ENCODE measurements at regions not wholly inside any gene's neighbourhood (a gene's known extent, or its start where the extent isn't known, plus 50 kb on each side); places are given as distances from the start of the nearest gene placed in this dataset.

GRCh38 chr2:236946871-236947270, 138.8 kb upstream of the COPS8 start:
- intact Hi-C loops (cut with micrococcal nuclease), result no loop called here

- intact Hi-C loops (cut with micrococcal nuclease), result no loop called here
Measured at GRCh38 chr2:236947294-236947693, 138.4 kb upstream of the COPS8 start.

GRCh38 chr2:236947896-236948295, 137.8 kb upstream of the COPS8 start:
- intact Hi-C loops (cut with micrococcal nuclease), result no loop called here

GRCh38 chr2:236949089-236949905, 136.4 kb upstream of the COPS8 start:
- intact Hi-C loops (cut with micrococcal nuclease), result no loop called here

DNA sequence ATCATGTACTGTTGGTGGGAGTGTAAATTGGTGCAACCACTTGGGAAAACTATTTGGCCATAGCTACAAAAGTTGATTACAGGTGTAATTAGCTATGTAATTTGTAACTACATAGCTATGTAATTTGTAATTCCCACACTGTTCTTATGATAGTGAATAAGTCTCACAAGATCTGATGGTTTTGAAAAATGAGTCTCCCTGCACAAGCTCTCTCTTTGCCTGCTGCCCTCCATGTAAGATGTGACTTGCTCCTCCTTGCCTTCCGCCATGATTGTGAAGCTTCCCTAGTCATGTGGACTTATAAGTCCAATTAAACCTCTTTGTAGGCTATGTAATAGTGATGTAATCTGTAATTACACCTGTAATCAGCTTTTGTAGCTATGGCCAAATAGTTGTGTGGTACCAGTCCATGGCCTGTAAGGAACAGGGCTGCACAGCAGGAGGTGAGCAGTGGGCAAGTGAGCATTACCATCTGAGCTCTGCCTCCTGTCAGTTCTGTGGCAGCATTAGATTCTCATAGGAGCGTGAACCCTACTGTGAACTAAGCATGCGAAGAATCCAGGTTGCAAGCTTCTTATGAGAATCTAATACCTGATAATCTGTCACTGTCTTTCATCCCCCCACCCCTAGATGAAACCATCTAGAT, 133.7 kb upstream of the COPS8 start:
- intact Hi-C loops (cut with micrococcal nuclease), result no loop called here

DNA sequence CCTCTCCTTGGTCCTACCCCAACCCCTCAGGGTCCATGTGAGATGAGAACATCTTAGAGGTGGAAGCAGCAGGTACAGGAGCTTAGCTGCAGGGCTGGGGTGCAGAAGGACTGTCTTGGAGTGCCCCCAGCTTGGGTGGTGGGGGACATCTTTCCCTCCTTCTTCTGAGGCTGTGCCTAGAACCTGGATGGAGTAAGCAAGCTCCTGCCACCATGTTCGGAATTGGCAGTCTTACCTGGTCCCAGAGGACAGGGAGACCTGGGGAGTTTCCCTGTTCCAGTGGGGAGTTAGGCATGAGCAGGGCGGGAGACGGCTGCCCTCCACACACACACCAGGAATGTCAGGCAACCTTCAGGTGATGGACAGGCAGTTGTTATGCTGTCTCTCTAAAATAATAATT, 131.0 kb upstream of the COPS8 start:
- intact Hi-C loops (cut with micrococcal nuclease), result no loop called here

GRCh38 chr2:236955521-236956030, 130.1 kb upstream of the COPS8 start:
- intact Hi-C loops (cut with micrococcal nuclease), result no loop called here

DNA sequence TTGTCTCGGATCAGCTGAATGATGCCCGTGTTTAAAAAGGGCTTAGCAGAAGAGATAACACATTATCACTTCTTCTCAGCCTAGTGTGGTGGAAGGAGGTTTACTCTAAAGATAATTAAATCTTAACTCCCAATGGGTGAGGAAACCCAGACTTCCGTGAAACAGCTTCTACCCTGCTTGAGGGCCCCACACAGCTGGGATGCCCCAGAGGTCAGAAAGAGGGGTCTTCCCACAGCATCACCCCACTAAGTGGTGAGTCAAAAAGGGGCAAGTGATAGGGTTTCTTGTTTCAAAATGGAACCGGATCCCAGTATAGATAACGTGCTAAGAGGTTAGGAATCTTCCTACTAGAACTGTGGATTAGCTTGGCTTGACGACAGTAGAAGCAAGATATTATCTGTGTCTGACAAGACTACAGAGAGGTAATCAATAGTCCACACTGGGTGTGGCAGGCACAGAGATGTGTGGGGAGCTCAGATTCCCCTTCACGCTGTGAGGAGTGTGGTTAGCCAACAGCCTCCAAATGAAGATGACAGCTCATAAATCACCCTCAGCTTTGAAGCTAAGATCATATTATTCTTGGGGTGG, 129.6 kb upstream of the COPS8 start:
- intact Hi-C loops (cut with micrococcal nuclease), result no loop called here

DNA sequence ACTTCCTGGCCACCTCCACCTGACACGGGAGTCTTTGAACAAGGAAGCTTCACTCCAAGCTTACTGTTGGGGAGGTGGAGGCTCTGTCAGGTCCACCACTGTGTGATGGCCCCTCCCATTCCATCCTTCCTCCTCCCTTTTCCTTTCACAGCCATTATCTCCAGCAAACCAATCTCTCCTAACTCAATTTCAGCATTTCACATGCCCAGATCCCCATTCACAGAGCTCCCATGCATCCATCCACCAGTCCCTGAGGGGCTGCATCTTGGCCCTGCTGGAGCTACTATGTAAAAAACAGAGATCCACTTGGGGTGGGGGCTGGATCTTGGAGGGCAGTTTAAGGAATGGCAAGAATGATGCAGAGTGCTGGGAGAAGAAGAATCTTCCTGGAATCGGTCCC, 129.0 kb upstream of the COPS8 start:
- intact Hi-C loops (cut with micrococcal nuclease), result no loop called here

DNA sequence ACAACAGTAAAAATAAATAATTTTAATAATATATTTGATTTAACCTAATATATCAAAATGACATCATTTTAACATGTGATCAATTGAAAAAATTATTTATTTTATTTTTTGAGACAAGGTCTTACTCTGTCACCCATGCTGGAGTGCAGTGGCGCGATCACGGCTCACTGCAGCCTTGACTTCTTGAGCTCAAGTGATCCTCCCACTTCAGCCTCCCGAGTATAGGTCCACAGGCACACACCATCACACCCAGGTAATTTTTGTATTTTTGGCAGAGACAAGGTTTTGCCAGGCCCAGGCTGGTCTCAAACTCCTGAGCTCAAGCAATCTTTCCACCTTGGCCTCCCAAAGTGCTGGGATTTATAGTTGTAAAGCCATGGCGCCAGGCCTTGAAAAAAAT, 126.7 kb upstream of the COPS8 start:
- intact Hi-C loops (cut with micrococcal nuclease), result no loop called here

DNA sequence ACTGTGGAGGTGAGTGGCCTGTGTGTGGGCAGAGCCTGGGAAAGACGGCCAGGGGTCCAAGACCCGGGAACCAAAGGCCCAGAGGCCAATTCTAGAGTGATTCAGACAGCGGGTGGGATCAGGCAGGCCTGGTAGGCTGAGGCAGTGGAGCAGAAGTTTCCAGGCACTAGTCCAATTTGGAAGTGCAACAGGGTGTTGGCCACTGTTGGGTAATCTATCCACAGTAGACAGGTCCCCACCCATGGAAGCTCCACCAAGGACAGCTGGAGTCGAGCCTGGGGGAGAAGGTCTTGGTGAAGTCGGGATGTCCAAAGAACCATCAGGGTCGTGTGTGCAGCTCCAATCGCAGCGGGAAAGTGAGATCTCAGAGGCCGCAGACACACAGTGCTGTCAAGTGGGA, 125.8 kb upstream of the COPS8 start:
- intact Hi-C loops (cut with micrococcal nuclease), result no loop called here

GRCh38 chr2:236960531-236960930, 125.2 kb upstream of the COPS8 start:
- intact Hi-C loops (cut with micrococcal nuclease), result no loop called here

GRCh38 chr2:236962816-236963215, 122.9 kb upstream of the COPS8 start:
- intact Hi-C loops (cut with micrococcal nuclease), result no loop called here

GRCh38 chr2:236963631-236964182, 122.0 kb upstream of the COPS8 start:
- intact Hi-C loops (cut with micrococcal nuclease), result no loop called here

DNA sequence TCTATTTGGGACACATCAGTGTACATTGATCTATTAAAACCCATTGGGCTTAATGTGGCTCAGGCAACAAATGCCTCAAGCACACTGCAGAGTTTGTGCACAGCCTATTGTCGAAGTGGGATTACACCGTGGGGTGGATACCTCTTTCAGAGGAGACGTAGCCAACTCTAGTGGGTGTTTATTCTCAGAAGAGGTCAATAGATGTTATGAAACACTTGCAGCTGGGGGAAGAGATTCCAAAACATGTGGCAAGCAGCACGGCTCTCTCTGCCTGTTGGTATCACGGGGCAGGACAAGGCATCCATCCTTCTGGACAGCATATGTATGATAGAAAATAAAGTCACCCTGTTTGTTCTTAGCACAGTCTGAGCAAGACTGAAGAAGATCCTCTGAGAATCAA, 121.4 kb upstream of the COPS8 start:
- intact Hi-C loops (cut with micrococcal nuclease), result no loop called here

GRCh38 chr2:236965021-236965840, 120.5 kb upstream of the COPS8 start:
- intact Hi-C loops (cut with micrococcal nuclease), result no loop called here

DNA sequence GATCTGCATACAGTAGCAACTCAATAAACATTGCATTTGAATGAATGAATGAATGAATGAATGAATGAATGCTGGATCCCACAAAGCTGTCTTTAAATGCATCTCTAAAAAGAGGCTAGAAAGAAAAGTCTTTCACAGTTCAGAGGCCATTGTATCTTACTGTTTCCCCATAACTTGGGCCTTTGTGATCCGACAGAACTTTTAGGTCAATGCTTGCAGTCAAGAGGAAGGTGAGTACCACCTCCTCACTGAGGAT, 119.9 kb upstream of the COPS8 start:
- intact Hi-C loops (cut with micrococcal nuclease), result no loop called here

DNA sequence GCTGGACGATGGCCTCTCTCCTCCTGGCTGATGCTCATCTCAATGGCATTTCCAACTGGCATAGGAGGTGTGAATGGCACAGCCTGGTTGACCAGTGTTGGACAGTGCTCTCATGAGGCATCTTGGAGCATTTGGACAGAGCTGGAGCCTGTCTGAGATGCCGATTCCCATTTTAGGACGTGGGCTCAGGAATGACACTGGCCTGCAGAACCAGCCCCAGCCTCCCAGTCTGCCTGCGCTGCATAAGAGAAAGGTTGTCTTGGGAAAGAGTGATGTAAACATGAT, 118.2 kb upstream of the COPS8 start:
- intact Hi-C loops (cut with micrococcal nuclease), result no loop called here

GRCh38 chr2:236968101-236968879, 117.4 kb upstream of the COPS8 start:
- intact Hi-C loops (cut with micrococcal nuclease), result no loop called here

DNA sequence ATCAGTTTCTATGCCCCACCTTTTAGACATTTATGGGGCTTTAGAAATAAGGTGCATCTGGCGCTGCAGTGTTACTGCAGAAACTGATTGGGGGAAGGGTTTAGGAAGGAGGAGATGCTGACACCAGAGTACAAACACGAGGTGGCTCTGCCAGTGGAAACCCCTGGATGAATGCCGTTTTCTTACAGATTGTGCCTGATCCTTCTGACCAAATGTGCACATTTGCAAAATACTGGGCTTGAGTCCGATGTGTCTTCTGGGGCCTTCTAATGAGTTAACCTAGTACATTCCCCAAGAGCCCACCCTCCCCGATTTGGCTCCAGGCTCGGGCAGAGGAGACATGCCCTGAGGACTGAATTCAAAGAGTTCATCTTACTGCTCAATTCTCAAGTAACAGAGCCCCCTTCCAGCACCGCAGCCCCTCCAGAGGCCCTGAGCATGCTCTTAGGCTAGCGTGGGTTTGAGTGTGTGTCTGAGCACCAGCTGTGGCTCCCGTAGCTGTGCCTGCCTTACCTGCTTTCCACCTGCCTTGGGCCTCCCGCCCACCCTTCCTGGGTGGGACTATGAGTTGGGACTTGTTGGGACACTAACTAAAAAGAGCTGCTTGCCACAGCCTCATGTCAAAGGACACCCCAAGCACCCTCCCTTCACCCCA, 116.7 kb upstream of the COPS8 start:
- intact Hi-C loops (cut with micrococcal nuclease), result no loop called here
